Upper lobe of left lung (tissue), 4 donors: ENCODE measurements at regions not wholly inside any gene's neighbourhood (a gene's known extent, or its start where the extent isn't known, plus 50 kb on each side); places are given as distances from the start of the nearest gene placed in this dataset.

Source experiments
- EP300 ChIP-seq, 4 donors: sonication (generic); formaldehyde crosslinking; IDR thresholded peaks; one replicate each; pipeline ENCODE4 v1.5.1; 2017; ENCODE audit warnings: antibody characterized with exemption in 4 of 4, control low read depth in 2 of 4
- TF ChIP-seq, protein P1 (sequence below), 6 experiments: fragments of 450-650 bp in 4 of 6; fragments of 200-600 bp in 2 of 6; sonication (generic) in 2 of 6; IDR thresholded peaks; one replicate each; pipeline ENCODE4 v1.5.1; 2016 to 2019; ENCODE audit warnings: antibody characterized with exemption in 6 of 6

- TF ChIP-seq, protein P1, sequence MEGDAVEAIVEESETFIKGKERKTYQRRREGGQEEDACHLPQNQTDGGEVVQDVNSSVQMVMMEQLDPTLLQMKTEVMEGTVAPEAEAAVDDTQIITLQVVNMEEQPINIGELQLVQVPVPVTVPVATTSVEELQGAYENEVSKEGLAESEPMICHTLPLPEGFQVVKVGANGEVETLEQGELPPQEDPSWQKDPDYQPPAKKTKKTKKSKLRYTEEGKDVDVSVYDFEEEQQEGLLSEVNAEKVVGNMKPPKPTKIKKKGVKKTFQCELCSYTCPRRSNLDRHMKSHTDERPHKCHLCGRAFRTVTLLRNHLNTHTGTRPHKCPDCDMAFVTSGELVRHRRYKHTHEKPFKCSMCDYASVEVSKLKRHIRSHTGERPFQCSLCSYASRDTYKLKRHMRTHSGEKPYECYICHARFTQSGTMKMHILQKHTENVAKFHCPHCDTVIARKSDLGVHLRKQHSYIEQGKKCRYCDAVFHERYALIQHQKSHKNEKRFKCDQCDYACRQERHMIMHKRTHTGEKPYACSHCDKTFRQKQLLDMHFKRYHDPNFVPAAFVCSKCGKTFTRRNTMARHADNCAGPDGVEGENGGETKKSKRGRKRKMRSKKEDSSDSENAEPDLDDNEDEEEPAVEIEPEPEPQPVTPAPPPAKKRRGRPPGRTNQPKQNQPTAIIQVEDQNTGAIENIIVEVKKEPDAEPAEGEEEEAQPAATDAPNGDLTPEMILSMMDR (IDR thresholded peaks at IDR 0.05), result no peak
- TF ChIP-seq EP300 (IDR thresholded peaks at IDR 0.05), result no peak
Observed at GRCh38 chr1:8266436-8267165, 51.3 kb upstream of the SLC45A1 start.
